ENCODE measurements at regions not wholly inside any gene's neighbourhood (a gene's known extent, or its start where the extent isn't known, plus 50 kb on each side); places are given as distances from the start of the nearest gene placed in this dataset.

GRCh38 chr22:48843640-48844039, 984.0 kb downstream of the BRD1 start (continued):
- TF ChIP-seq ZNF692 (tag by site-specific recombination; IDR thresholded peaks at IDR 0.05) (no peak), ZNF629 (tag by site-specific recombination; IDR thresholded peaks at IDR 0.05) (no peak), ZNF10 (tag by site-specific recombination; IDR thresholded peaks at IDR 0.05) (no peak), ZNF514 (tag by site-specific recombination; IDR thresholded peaks at IDR 0.05) (no peak)

- Histone ChIP-seq H3K4me1 (ENCODE audit: control insufficient read depth, insufficient read depth, low read length) (no peaks in the 10 kb centered on the region), H3K36me3 (ENCODE audit: control insufficient read depth in 2 of 2, insufficient read depth in 1 of 2, low read length in 2 of 2) (no peaks in the 10 kb centered on the region), H3K4me3 (ENCODE audit: low read depth, low read length) (no peak overlapping the region), H3K27ac (ENCODE audit: extremely low read depth, low read depth, low read length) (no peak overlapping the region), H3K9me3 (ENCODE audit: control insufficient read depth, insufficient read depth, low read depth, low read length) (no peaks in the 10 kb centered on the region)
- TF ChIP-seq CTCF (tag by site-specific recombination; IDR thresholded peaks at IDR 0.05) (no peak), ZNF837 (tag by site-specific recombination; IDR thresholded peaks at IDR 0.05) (no peak), ZNF362 (tag by site-specific recombination; IDR thresholded peaks at IDR 0.05) (no peak), ZNF571 (tag by site-specific recombination; IDR thresholded peaks at IDR 0.05) (no peak), ZFP37 (tag by site-specific recombination; IDR thresholded peaks at IDR 0.05) (no peak), TSHZ1 (tag by site-specific recombination; IDR thresholded peaks at IDR 0.05; ENCODE audit: borderline replicate concordance) (no peak), ZNF426 (tag by site-specific recombination; IDR thresholded peaks at IDR 0.05) (no peak), ZBTB11 (tag by site-specific recombination; conservative IDR thresholded peaks at IDR 0.05; ENCODE audit: low read depth) (no peak), ZNF639 (tag by site-specific recombination; IDR thresholded peaks at IDR 0.05) (no peak), ZBTB20 (tag by site-specific recombination; IDR thresholded peaks at IDR 0.05) (no peak), ZNF510 (tag by site-specific recombination; IDR thresholded peaks at IDR 0.05; ENCODE audit: insufficient replicate concordance) (no peak), ZNF133 (tag by site-specific recombination; IDR thresholded peaks at IDR 0.05) (no peak), ZNF544 (tag by site-specific recombination; IDR thresholded peaks at IDR 0.05) (no peak), PRDM10 (tag by site-specific recombination; IDR thresholded peaks at IDR 0.05) (no peak), ZNF473 (tag by site-specific recombination; IDR thresholded peaks at IDR 0.05) (no peak), ZNF701 (tag by site-specific recombination; IDR thresholded peaks at IDR 0.05) (no peak)
- CTCF ChIA-PET, result interaction anchor here (0.7 to 0.9 kb wide), 2 partner anchors 8 to 59 kb away, joined by 4 to 5 read pairs; no protein-coding TSS in a partner anchor
- POLR2A ChIA-PET, result no interaction called here
These were observed 984.7 kb downstream of the BRD1 start for GRCh38 chr22:48842976-48843375.
